Brain microvascular endothelial cell (primary cell): ENCODE measurements at regions not wholly inside any gene's neighbourhood (a gene's known extent, or its start where the extent isn't known, plus 50 kb on each side); places are given as distances from the start of the nearest gene placed in this dataset.

ENCODE experiments used
- DNase-seq: peaks from one replicate; pipeline ENCODE4 v3.0.0-alpha.2; 2020
- H3K27ac ChIP-seq: fragments of 250-450 bp; sonication (Bioruptor Pico); 2 replicates; pipeline ENCODE4 v1.5.1; 2020; ENCODE audit warnings: mild to moderate bottlenecking, moderate library complexity
- H3K27me3 ChIP-seq: fragments of 250-450 bp; sonication (Bioruptor Pico); replicated peaks from 2 replicates; pipeline ENCODE4 v1.5.1; 2020; ENCODE audit warnings: mild to moderate bottlenecking
- H3K36me3 ChIP-seq: fragments of 250-450 bp; sonication (Bioruptor Pico); replicated peaks from 2 replicates; pipeline ENCODE4 v1.5.1; 2020; ENCODE audit warnings: mild to moderate bottlenecking
- H3K4me3 ChIP-seq: 2 replicates; pipeline ENCODE4 v1.5.1; 2011; ENCODE audit warnings: low read depth, mild to moderate bottlenecking, control low read depth, low read length, moderate library complexity
- CTCF ChIP-seq: IDR thresholded peaks from 2 replicates; pipeline ENCODE4 v1.5.1; 2011; ENCODE audit warnings: low read depth, mild to moderate bottlenecking, moderate library complexity, low read length, control low read depth, inconsistent platforms; ENCODE audit errors: missing control alignments
- in situ Hi-C: cut with HindIII; loops from 2 replicates; pipeline ENCODE4 v1.10.0; 2017; ENCODE audit warnings: low sequenced_read_pairs, low pct_ligation_motif_present

GRCh38 chr9:38138276-38138675 is 69.2 kb upstream of the SHB start:
- Histone ChIP-seq H3K27ac (no peak overlapping the region), H3K4me3 (no peak overlapping the region), H3K36me3 (no peaks in the 10 kb centered on the region), H3K27me3 (peaks cover 16% of the 10 kb centered on the region)
- TF ChIP-seq CTCF: no peak
- in situ Hi-C loops: no loop called here
- DNase-seq: no peak

- Histone ChIP-seq H3K27ac (no peak overlapping the region), H3K36me3 (no peaks in the 10 kb centered on the region), H3K4me3 (no peak overlapping the region), H3K27me3 (peaks cover 19% of the 10 kb centered on the region)
- DNase-seq: no peak
- in situ Hi-C loops: no loop called here
- TF ChIP-seq CTCF: no peak
Measured at GRCh38 chr9:38137342-38137741, 68.3 kb upstream of the SHB start.

GRCh38 chr9:38136386-38136785 is 67.4 kb upstream of the SHB start:
- Histone ChIP-seq H3K36me3 (no peaks in the 10 kb centered on the region), H3K4me3 (no peak overlapping the region), H3K27me3 (peaks cover 20% of the 10 kb centered on the region), H3K27ac (no peak overlapping the region)
- no peak for DNase-seq
- in situ Hi-C loops: no loop called here
- no peak for TF ChIP-seq CTCF

GRCh38 chr9:38134611-38135237 is 65.7 kb upstream of the SHB start:
- H3K4me3 ChIP-seq: no peak overlapping the region
- in situ Hi-C loops: no loop called here
- H3K27ac ChIP-seq: no peak overlapping the region
- DNase-seq: no peak
- H3K36me3 ChIP-seq: no peaks in the 10 kb centered on the region
- H3K27me3 ChIP-seq: peaks cover 16% of the 10 kb centered on the region
- TF ChIP-seq CTCF: no peak

GRCh38 chr9:38133595-38133994 is 64.6 kb upstream of the SHB start:
- Histone ChIP-seq H3K36me3 (no peaks in the 10 kb centered on the region), H3K4me3 (no peak overlapping the region), H3K27ac (no peak overlapping the region), H3K27me3 (peaks cover 13% of the 10 kb centered on the region)
- DNase-seq: no peak
- TF ChIP-seq CTCF: peak; percentile 27
- in situ Hi-C loops: no loop called here

GRCh38 chr9:38132956-38133355 is 63.9 kb upstream of the SHB start:
- Histone ChIP-seq H3K36me3 (no peaks in the 10 kb centered on the region), H3K27ac (no peak overlapping the region), H3K4me3 (no peak overlapping the region), H3K27me3 (peaks cover 13% of the 10 kb centered on the region)
- DNase-seq: no peak
- TF ChIP-seq CTCF: no peak
- in situ Hi-C loops: no loop called here
